Inferior parietal cortex (tissue), 1 donor: ENCODE measurements at regions not wholly inside any gene's neighbourhood (a gene's known extent, or its start where the extent isn't known, plus 50 kb on each side); places are given as distances from the start of the nearest gene placed in this dataset.

Source experiments
- DNase-seq: peaks from one replicate; pipeline ENCODE4 v3.0.0-alpha.2; 2016; ENCODE audit errors: extremely low spot score

- no peak for DNase-seq
Observed at GRCh38 chr2:19036091-19036490, 322.3 kb downstream of the OSR1 start.

GRCh38 chr2:19035238-19035637 is 323.2 kb downstream of the OSR1 start:
- DNase-seq = no peak

GRCh38 chr2:19033240-19033639 is 325.2 kb downstream of the OSR1 start:
- no peak for DNase-seq

GRCh38 chr2:19031642-19032041 is 326.8 kb downstream of the OSR1 start:
- no peak for DNase-seq

GRCh38 chr2:19029655-19030054 is 328.8 kb downstream of the OSR1 start:
- DNase-seq = no peak

GRCh38 chr2:19028587-19029375 is 329.6 kb downstream of the OSR1 start:
- no peak for DNase-seq

GRCh38 chr2:19027626-19028025 is 330.8 kb downstream of the OSR1 start:
- DNase-seq = no peak

- no peak for DNase-seq
Observed at GRCh38 chr2:19026261-19026660, 332.2 kb downstream of the OSR1 start.

GRCh38 chr2:19022334-19022733 is 336.1 kb downstream of the OSR1 start:
- no peak for DNase-seq

GRCh38 chr2:19021721-19022120 is 336.7 kb downstream of the OSR1 start:
- no peak for DNase-seq

GRCh38 chr2:19021100-19021476 is 337.3 kb downstream of the OSR1 start:
- no peak for DNase-seq

GRCh38 chr2:19020144-19021099 is 338.0 kb downstream of the OSR1 start:
- no peak for DNase-seq

- no peak for DNase-seq
Observed at GRCh38 chr2:19009510-19009909, 348.9 kb downstream of the OSR1 start.

- no peak for DNase-seq
Observed at GRCh38 chr2:19003554-19003953, 354.9 kb downstream of the OSR1 start.

- no peak for DNase-seq
Observed at GRCh38 chr2:19000776-19001175, 357.6 kb downstream of the OSR1 start.

- DNase-seq = no peak
Observed at GRCh38 chr2:18999198-18999597, 359.2 kb downstream of the OSR1 start.

GRCh38 chr2:18998491-18998890 is 359.9 kb downstream of the OSR1 start:
- no peak for DNase-seq

- no peak for DNase-seq
Observed at GRCh38 chr2:18993756-18994338, 364.6 kb downstream of the OSR1 start.

GRCh38 chr2:18991177-18992168 is 366.9 kb downstream of the OSR1 start:
- no peak for DNase-seq

GRCh38 chr2:18988631-18989232 is 369.7 kb downstream of the OSR1 start:
- DNase-seq = no peak

- DNase-seq = peak; percentile 67
Observed at GRCh38 chr2:18987592-18988073, 370.8 kb downstream of the OSR1 start.
